NCI-H345 treated with DMSO at 0.1 percent for 48 hours (cell line): ENCODE measurements at regions not wholly inside any gene's neighbourhood (a gene's known extent, or its start where the extent isn't known, plus 50 kb on each side); places are given as distances from the start of the nearest gene placed in this dataset.
"Not testable (repeated sequence)": the region's sequence is repeated elsewhere in the genome, so short reads cannot be mapped to it uniquely, and the experiment has no call there.

Source experiments
- DNase-seq: peaks from one replicate; lab custom pipeline; 2025; ENCODE audit not compliant: unreplicated experiment; lab: John Stamatoyannopoulos, UW

DNA sequence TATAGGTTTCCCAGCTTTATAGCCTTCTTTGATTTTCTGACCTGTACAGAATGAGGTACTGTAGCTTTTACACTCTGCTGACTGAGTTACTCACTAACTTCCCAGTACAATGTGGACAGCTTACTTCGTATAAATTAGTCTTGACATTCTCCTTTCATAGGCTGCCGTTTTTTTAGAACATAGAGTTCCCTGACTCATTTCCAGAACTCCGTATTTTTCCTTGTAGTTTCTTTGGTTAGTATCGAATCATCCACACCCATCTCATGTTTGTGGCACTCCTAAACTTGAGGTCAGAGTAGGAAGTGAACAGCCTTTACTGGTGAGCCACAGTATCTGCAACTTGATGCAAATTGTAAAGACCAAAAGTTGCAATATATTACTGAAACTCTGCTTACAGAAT lies 303.9 kb downstream of the SLITRK5 start:
- no peak for DNase-seq

DNA sequence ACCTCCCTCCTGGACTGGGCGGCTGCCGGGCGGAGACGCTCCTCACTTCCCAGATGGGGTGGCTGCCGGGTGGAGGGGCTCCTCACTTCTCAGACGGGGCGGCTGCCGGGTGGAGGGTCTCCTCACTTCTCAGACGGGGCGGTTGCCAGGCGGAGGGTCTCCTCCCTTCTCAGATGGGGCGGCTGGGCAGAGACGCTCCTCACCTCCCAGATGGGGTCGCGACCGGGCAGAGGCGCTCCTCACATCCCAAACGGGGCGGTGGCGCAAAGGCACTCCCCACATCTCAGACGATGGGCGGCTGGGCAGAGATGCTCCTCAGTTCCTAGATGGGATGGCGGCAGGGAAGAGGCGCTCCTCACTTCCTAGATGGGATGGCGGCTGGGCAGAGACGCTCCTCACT lies 305.5 kb downstream of the SLITRK5 start:
- DNase-seq = not testable (repeated sequence)

DNA sequence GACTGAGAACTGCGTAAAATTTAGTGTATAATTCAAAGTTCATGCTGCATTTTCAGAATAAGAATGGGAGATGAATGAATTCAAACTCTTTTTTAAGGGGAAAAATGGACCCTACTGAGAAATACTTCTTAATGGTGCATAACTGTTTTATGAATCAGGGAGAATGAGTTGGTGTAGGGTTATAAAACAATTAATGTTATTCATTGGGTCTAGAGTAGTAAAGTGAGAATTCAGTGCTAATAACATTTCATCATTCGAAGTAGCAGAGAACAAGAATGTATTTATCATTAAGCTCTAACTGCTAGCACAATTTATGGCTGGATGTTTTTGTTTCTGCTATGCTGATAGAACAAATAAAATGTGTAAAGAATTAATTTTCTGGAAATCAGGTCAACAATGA lies 310.2 kb downstream of the SLITRK5 start:
- no peak for DNase-seq

DNA sequence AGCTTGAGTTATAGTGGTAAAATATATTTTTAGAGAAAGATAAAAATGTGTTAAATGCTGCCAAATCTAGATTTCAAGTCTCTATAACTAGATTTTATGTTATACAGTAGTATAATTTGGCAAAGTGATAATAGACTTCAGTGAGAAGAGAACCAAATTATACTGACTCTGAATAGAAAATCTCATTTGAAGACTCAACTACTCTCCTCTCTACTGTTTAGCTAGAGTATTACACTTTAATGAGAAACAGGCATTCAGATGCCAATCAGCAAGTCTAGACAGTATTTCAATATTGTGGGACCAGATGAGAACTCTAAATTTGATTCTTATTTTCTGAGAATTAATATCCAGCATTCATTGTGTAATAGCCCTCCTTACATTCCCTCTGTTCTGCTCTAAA lies 311.2 kb downstream of the SLITRK5 start:
- DNase-seq = no peak

DNA sequence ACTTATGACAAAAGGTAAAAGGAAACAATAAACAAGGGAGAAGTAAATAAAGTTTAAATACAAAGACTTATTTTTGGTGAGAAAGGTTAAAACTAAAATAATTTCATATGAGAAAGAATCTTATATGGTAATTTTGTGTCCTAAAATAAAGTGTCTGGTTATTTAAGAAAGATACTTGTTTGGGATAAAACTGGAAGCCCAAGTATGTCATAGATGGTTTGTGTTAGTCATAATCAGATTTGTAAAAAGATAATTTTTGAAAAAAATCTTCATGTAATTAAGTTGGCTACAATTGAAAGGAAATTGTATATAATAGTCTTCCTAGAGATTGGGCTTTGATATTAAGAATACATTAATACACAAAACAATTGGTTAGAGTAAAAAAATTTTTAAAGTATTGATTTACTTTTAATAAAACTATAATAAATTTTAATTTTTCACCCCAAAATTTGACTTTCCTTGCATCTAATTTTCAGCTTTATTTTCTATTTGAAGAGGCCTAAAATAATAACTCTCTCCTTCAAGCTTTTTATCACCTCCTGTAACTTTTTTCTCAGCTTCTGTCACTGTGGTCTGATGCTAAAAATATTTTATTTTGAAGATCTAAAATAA lies 315.6 kb downstream of the SLITRK5 start:
- DNase-seq = no peak

DNA sequence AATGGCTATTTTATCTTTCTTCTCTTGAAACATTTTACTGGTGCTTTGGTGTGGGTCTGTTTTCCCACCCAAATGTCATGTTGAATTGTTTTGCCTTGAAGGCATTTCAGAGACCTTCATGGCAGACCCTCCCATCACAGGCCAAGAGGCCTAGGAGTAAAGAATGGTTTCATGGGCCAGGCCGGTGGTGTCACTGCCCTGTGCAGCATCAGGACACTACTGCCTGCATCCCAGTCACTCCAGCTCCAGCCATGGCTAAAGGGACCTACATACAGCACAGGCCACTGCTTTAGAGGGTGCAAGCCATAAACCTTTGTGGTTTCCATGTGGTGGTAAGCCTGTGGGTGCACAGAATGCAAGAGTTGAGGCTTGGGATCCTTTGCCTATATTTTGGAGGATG lies 326.9 kb downstream of the SLITRK5 start:
- no peak for DNase-seq

DNA sequence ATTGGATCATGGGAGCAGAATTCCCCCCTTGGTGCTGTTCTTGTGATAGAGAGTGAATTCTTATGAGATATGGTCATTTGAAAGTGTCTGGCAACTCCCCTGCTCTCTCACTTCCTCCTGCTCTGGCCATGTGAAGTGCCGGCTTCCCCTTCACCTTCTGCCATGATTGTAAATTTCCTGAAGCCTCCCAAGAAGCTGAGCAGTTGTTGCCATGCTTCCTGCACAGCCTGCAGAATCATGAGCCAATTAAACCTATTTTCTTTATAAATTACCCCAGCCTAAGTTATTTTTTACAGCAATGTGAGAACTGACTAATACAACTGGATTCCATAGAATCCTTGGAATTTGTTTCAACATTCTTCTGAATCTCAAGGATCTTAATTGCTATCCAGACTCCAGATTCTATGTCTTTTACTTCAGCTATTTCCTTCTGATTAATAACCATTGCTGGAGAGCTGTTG lies 328.1 kb downstream of the SLITRK5 start:
- no peak for DNase-seq

DNA sequence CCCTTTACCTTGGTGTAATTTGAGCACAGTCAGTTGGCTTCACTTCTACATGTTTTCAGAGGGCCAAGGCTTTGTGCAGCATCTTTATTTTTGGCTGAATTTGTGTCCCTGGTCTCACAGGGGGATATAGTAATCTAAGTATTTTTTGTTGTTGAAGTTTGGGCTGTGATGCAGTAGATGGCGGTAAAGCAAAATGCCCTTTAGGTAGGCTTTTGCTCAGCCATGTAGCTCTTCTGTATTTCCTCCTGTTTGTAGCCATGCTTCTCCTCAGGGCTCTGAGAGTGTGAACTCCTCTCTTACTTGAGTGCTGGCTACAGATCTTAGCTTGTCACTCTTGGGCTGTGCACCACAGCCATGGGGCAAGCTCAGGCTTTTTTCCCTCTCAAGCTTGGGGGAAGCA lies 328.6 kb downstream of the SLITRK5 start:
- DNase-seq = no peak

DNA sequence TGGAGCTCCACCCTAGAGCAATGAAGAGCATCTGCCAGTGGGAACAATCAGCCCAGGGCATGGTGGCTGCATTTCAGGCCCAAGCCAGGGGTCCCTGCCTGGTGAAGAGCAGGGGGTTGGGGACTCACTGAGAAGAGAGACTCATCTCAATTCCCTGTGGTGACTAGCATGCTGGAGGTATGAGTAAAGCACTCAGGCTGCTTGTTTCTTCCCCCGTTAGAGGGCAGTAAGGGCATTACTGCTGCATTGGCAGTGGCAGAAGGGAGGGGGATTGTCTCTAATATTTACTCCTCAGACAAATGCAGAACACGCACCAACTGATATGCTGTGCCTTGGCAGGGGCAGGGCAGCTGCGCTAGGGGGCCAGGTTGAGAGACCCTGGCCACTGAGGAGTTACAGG lies 329.1 kb downstream of the SLITRK5 start:
- DNase-seq = no peak

DNA sequence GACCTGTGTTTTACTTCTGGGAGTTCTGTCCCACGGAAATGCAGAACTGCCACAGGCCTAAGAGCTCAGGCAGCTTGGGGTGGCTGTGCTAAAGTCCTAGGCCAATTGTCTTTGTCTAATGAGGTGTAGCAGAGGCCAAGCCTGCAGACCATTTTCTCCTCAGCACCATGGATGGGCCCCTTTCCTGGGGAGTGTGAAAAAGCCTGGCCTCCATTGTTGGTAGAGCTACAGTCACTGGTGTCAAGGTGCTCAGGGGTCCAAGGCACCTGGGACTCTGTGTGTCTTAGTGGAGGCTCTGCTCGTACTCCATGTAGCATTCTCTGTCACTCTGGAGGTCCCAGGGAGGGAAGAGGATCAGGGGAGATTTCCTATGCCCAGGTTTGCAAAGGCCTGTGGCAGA lies 329.6 kb downstream of the SLITRK5 start:
- no peak for DNase-seq

DNA sequence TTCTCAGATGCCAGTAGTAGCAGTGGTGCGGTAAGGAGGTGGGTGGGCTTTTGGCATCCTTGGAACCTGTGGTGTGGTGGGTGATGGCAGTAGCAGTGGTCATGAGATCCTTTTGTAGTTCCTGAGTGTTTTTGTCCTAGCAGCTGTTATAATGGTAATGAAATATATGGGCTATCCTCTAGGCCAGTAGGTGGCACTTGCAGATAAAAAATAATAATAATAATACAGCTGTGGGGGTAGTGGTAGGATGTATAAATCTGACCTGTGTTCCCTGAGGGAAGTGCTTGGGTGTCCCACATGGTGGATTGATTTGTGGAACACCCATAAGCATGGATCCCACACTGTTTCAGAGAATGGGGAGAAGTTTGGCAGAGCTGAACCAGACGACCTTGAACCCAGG lies 334.0 kb downstream of the SLITRK5 start:
- no peak for DNase-seq

DNA sequence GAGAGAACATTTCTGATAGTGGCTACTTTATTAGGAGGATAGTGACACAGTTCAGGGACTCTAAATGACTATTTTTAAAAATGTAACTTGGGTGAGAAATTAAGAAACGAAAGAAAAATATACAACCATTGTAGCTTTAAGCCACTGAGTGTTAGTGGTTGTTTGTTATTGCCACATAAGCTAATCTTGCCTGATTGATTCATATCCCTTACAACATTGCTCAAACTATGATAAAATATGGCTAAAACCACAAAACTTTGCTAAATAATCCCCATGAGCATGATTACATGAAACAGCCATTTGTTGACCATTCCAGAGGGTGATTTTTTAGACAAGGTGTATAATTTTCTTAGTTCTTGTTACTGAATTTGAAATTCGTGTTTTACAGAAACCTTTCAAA lies 343.4 kb downstream of the SLITRK5 start:
- DNase-seq = no peak

DNA sequence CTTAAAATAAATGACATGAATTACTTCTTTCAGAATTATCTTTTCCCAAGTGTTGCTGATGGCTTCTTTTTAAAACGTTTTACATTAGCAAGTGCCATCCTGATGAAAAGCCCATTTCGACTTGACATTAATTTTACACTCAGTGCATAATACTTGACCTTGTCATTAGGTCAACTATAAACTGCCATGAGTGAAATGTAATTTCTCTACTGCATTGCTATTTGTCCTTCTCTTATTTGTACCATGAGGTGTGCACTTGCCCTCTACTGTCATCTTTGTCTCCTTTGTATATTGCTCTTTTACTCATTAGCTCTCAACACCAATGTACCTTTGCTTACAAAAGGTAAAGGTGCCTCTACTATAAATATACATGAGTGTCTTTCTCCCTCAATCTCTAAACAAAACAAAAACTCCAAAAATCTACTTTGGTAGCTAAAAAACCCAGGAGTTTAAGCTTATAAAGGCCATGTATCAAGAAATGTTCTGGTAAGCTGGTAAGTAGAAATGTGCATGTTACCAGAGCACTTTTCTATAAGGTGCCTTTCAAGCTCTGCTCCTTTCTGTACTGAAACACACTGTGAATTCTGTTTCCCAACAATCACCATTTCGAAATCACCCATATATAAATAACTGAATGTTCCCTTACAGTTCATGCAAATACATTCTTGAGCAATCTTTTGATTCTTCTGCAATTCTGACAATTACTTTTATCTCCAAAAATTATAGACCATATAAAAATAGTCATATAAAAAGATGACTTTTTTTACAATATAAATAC lies 351.4 kb downstream of the SLITRK5 start:
- DNase-seq = no peak

DNA sequence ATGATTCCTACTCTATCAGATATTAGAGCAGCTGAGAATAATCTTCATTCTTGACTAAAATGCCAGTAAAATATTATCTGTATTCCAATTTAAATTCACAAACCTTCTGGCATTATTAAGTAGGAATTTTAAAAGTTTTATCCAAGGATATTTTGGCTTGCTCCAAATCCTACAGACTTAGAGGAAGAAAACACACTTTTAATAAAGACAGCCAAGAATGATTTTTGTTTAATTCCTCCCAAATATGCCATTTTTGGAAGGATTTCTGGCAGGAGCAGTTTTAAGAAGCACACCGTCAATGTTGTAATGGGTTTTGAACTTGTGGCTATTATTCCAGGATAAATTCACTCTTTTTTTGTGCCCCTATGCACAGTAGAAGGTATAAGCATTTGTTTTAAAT lies 355.1 kb downstream of the SLITRK5 start:
- DNase-seq = no peak

DNA sequence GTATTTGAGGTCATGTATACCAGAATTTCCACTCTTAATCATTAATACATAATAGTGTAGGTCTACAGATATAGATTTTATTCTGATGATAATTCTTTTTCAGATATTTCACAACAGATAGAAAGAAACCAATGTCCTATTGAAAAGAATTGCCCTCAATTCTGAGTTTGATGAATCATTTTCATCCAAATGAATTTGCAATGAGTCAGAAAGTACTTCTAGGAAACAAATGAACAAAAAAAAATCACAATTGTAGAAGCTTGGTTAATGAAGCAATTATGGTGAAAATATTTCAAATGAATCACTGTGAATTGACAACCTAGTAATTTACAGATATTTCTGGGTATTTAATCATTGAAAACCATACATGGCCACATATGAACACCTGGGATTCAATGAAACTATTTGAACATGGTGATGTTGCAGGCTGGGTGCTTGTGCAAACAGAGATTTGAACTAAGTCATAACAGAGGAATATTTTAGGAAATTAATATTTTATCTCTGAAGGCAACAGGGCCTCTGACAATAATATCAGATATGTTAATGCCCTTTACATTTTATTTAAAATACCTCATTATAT lies 360.9 kb downstream of the SLITRK5 start:
- DNase-seq = no peak

DNA sequence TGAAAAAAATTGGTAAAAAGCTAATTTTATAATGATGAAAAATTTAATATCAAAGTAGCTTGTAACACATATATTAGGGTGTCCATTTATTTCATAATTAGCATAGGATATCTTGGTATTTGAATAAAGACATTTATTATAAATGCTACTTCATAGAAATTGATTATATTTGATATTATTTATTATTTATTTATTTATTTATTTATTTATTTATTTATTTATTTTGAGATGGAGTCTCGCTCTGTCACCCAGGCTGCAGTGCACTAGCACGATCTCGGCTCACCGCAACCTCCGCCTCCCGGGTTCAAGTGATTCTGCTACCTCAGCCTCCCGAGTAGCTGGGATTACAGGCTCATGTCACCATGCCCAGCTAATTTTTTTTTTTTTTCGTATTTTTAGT lies 365.0 kb downstream of the SLITRK5 start:
- DNase-seq = not testable (repeated sequence)

DNA sequence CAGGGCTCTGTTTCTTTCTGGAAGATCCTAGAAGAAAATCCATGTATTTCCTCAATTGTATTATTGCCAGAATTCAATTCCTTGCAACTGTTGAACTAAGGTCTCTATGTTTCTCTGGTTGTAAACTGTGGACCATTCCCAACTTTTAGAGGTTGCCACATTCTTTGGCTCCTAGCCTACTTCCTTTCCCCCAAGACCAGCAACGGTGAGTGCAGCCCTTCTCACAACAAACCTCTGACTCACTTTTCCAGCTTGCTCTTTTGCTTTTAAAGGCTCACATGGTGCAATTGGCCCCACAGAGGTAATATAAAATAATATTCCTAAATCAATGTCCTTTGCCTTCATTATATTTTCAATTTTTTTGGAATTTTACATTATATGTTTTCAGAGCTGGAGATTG lies 371.3 kb downstream of the SLITRK5 start:
- DNase-seq = no peak

DNA sequence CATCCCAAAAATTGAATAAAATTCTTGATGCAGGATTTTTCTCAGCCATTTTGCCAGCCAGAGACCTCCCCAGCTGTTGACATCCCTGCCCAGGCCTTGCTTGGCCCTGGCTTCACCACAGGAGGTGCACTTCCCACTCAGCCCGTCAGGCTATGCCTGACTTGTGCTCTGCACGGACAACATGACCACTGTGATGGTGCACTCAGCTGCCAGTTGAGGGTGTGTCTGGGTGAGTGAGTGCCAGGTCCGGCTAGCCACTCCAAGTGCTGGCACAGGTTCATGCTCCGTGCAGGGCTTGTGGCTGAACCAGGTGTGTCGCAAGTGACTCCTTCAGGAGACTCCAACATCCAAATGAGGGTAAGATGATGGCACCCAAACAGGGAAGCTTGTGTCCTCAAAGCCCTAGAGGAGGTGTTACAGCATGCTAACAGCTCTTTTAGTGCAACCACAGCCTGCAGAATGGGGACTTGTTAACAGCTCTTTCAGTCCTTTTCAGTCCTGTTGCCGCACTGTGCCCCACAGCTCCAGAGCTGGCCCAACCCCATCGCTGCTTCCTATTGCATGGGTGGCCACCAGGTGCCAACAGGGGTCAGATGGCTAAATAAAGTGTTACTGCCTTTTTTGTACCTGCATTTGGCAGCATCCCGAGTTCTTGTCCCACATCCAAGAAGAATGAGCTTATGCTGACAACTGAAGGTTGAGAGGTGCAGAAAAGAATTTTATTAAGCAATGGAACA lies 380.7 kb downstream of the SLITRK5 start:
- DNase-seq = no peak

DNA sequence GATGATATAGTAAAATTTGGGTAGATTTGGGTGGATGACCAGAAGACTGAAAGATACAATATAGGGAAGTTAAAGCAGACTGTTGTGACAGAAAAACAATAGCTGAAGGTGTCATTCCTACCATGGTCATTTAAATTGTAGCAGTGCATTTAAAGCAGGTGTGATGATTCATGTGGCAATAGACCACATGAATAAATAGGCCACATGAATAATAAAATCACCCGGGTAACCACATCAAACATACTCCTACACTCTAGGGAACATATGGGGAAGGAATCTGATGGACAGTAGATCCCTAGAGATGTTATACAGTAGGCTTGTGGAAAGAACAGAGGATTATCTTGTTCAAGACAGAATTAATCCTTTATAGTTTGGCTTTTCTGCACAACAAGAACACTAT lies 392.6 kb downstream of the SLITRK5 start:
- DNase-seq = no peak

DNA sequence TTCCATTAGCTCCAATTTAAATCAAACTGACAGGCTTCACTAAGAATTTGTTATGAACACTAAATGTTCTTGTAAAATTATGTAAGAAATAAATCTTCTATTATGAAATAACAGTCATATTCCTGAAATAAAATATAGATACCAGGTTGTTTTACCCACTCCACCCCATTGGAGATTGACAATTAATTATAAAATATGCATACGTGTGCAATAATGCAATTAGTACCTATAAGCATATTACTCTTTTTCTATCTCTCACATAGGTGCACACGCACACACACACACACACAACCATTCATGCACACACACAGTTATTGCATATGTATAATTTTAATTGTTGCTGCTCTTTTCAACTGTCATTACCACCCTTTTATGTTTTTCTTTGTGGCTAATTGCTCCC lies 395.7 kb downstream of the SLITRK5 start:
- no peak for DNase-seq

DNA sequence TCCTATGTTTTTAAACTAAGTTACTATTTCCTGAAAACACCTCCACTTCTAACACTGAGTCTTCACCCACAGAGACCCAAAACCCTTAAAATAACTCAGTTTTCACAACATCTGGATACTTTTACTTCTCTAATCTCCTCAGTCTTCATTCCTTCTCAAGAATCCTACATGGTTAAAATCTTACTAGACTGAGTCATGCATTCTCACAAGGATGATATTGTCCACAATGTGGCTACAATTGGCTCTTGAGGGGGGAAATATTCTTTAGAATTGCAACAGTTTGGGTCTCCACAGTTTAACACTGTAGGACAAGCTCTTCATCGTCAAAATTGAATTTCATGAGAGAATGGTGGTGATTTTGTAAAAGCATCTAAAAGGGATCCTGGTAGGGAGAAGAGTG lies 397.1 kb downstream of the SLITRK5 start:
- DNase-seq = no peak

DNA sequence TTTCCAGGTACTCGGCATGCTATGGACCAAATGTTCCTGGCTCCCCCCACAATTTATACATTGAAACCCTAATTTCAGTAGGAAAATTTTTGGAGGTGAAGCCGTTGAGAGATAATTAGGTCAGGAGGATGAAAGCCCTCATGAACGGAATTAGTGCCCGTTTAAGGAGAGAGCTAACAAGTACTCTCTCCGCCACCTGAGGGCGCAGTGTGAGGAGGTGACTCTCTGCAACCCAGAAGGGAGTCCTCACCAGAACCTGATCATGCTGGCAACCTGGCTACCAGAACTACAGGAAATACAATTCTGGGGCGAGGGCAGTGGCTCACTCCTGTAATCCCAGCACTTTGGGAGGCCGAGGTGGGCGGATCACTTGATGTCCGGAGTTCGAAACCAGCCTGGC lies 397.8 kb downstream of the SLITRK5 start:
- DNase-seq = no peak
